Stimulated activated CD4-positive, alpha-beta T cell treated with anti-CD3 and anti-CD28 coated beads, Interleukin-4, amount 100 ng/mL, for 4 hours (primary cell): ENCODE measurements at regions not wholly inside any gene's neighbourhood (a gene's known extent, or its start where the extent isn't known, plus 50 kb on each side); places are given as distances from the start of the nearest gene placed in this dataset.

Experiments
- DNase-seq, 2 experiments: peaks; one replicate each; pipeline ENCODE4 v3.0.0-alpha.2; 2020

GRCh38 chr17:36696805-36697204 lies 95.4 kb downstream of the MRM1 start:
- no peak for DNase-seq

GRCh38 chr17:36697903-36698530 lies 96.6 kb downstream of the MRM1 start:
- DNase-seq: no peak

GRCh38 chr17:36701429-36702099 lies 100.2 kb downstream of the MRM1 start:
- no peak for DNase-seq

DNA sequence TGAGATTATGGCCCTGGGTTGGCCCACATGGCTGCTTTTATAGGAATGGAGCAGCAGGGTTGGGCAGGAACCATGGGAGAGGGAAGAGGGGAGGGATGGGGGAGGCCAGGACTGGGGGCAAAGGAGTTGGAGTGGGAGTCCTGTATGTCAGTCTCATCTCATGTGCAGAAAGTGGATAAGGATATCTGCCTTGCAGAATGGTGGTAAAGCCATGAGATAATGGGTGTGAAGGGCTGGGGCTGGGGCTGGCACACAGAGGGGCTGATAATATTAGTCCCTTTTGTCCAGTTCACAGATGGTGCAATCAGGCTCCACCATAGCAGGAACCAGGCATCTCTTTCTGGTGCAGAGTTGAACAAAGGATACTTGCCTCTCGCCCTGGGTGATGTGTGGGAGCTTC lies 101.3 kb downstream of the MRM1 start:
- no peak for DNase-seq

GRCh38 chr17:36703860-36704266 lies 102.5 kb downstream of the MRM1 start:
- peak; percentile 8 to 47 for DNase-seq

DNA sequence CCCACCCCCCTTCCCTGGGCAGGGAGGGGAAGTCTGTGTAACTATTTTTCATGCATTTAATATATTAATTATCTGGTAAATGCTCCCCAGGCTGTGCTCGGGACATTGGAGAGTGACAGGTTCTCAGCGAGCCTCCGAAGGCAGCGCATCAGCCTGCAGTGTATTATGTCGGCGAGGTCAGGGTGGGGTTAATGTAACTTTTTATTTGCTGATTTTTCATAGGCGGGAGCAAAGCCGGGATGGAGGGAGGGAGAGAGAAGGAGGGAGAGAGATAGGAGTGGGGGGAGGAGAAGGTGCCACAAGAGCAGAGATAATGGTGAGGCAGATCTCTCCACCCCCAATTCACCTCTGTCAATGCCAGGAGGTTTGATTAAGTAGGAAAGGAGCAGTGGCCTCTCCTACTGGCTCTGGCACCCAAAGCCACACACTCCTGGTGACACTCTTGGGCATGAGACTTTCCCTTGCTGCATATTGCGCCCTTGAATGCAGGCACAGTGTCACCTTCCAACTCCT lies 104.0 kb downstream of the MRM1 start:
- no peak for DNase-seq

DNA sequence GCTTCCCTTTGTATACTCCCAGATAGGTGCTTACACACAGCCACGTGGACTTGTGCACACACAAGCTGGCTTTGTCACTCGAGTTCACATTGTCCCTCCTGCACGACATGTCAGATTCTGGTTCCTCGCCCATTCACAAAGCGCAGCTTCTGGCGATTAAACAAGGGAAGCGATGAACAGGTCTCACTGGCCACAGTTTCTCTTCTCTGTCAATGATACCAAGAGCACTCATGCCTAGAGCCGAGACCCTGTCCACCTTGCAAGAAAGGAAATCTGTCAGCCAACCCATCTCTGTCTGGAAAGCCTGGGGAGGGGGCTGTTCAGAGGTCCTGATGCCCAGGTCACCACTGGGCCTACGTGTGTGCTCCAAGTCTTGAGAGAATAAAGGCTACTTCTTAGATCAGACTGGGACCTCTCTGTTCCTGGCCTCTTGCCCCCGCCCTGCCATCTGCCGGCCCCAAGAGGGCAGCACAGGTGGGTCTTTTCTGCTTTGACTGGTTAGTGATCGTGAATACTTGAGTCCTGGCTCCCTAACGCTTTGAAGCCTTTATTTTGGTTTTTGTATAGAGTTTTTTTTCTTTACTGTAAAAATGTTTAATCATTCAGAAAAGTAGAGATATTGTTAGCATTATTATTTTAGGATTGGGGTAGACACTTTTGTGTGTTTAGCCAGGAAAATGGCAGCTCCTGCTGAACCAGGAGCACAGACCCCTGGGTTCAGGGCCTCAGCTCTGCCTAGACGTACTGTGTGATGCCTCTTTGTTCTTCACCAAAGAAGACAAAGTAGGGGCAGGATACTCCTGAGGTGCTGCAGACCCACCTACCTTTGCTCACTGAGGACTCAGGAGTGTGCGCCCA lies 104.7 kb downstream of the MRM1 start:
- DNase-seq: peak; percentile 34 to 39

GRCh38 chr17:36707904-36708303 lies 106.5 kb downstream of the MRM1 start:
- no peak for DNase-seq

DNA sequence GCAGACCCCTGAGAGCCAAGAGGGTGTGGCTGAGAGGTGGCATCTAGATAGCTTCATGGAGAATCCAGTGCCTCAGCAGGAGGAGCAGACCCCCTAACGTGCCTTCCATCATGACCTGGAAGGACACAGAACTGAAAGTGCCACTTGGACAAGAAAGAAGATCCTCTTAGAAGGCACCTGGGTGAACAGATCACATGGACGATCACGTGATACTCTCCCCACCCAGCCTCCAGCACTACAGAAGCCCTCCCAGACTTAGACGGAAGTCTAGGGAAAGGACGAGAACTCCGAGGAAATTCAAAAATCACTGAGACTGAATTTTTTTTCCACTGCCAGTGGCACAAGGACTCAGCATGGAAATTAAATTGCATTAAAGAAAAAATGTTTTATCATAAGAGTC lies 113.4 kb downstream of the MRM1 start:
- DNase-seq: no peak

DNA sequence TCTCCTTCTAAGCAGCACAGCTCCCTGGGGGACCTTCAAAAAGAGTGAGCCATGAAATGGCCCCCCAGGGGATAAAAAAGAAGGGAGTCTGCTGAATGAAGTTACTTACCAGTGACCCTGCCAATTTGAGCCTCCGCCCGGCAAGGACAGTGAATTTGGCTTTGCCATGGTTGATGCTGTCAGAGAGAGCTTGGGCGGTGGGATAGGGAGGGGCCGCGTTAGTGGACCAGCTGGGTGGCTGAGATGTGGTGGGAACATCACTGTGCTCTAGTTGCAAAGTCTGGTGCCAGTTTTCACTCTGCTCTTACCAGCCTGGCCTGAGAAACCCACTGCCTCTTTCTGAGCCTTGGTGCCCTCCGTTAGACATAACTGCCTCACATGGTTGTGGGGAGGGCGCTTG lies 114.6 kb downstream of the MRM1 start:
- no peak for DNase-seq

- DNase-seq: no peak
Measured at GRCh38 chr17:36717088-36717487, 115.7 kb downstream of the MRM1 start.

DNA sequence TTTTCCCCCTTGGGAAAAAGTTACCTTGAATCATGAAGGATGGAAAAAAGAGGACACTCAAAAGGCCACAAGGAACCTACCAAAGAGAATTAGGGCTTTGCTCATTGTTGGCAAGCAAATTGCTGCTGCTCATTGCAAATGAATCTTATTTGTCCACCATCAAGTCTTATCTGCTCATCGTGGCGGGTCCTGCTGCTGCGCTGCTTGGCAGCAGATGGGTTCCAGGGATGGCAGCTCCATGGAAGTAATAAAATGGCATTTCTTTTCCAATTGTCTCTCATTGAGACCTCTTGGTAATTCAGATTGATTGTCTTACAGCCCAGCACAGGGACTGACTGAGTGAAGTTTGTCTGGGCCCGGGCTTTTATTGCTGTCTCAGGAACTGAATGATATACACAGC lies 118.7 kb downstream of the MRM1 start:
- DNase-seq: no peak

DNA sequence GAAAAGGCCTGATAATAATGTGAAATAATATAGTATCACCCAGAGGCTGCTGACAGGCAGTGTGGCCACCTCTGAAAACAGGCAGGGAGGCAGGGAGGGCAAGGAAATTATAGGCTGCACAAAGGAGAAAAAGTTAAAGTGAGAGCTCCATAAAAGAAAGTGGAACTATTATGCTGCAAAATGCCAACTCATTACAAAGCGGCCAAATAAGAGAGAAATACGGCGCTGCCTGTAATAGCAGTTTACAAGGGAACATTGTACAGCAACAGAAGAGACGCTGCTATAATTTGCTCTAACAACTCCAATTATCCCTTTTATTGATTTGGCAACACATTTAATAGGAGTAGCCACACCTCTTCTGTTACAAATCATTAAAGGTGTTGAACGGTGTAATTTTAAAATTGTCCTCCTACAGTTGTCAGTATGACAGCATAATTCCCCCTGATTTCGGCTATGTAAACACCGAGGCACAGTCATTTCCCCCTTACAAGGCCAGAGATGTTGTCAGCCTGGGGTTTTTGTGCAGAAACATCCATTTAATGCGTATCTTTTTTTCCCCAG lies 120.3 kb downstream of the MRM1 start:
- DNase-seq: no peak

DNA sequence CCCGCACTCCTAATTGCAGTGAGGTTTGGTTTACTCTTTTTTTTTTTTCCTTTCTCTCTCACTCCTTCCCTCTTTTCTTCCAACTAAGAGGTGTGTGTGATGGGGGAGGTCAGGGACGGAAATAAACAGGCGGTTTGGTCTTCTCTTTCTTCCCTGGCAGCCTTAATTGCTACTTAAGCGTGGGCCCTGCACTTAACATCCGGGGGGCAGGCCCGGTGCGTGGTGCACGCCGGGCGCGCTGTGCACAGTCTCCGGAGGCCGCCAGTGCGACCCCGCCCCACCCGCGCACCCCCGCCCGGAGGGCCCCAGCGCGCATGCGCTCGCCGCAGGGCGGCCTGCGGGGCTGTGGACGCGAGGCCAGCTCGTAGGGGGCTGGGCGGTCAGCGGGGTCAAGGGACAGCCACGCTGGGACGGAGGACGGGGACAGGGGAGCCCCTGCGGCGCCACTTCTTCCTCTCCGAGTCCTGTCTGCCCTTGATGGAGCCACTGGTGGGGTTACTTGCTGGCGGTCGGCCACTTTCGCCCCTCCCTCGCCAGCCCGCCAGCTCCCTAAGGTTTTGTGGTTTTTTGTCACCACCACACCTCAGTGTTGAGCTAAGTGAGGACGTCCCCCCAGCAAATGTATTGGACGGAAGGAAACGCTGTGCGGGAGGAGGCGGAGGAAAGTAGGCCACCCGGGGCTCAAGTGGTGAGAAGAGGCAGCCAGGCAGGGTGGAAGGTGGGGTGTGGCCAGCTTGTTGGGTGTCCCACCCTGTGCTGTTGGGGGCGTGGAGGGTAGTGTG lies 120.9 kb downstream of the MRM1 start:
- peak; percentile 76 to 77 for DNase-seq

DNA sequence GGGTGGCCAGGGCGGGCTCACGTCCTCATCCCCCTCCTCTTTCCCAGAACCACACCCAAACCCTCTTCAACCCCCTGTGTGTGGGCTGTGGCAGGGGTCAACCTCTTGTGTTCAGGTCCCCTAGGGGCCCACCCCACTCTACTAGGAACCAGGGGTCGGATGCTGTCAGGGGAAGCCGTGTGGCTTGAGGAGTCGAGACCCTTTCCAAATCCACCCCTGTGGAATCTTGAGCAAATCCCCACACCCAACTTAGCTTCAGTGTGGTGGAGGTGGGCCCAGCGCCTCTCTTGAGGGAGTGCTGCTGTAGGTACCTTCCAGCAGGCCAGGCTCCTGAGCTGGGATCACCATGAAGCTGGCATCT lies 121.5 kb downstream of the MRM1 start:
- no peak for DNase-seq

- no peak for DNase-seq
Measured at GRCh38 chr17:36723459-36724025, 122.2 kb downstream of the MRM1 start.

- DNase-seq: no peak
Measured at GRCh38 chr17:36726199-36726598, 124.8 kb downstream of the MRM1 start.

DNA sequence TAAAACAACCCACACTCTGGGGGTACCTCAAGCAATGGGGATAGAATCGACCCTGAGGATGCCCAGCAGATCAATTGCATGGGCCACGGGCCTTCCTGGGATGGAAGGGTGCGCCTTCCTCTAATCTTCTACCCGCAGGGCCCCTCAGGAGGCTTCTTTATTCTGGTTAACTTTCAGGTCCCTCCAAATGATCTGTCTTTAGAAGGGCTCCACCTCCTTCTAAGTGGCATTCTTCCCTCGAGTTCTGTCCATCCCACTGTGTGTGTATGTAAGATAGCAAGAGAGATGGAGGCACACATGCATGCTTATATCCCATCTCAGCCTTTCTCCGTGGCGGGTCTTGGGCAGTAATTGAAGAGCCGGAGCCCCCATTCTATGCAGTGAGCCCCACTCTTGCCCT lies 125.7 kb downstream of the MRM1 start:
- DNase-seq: no peak

GRCh38 chr17:36727577-36727976 lies 126.2 kb downstream of the MRM1 start:
- DNase-seq: no peak

DNA sequence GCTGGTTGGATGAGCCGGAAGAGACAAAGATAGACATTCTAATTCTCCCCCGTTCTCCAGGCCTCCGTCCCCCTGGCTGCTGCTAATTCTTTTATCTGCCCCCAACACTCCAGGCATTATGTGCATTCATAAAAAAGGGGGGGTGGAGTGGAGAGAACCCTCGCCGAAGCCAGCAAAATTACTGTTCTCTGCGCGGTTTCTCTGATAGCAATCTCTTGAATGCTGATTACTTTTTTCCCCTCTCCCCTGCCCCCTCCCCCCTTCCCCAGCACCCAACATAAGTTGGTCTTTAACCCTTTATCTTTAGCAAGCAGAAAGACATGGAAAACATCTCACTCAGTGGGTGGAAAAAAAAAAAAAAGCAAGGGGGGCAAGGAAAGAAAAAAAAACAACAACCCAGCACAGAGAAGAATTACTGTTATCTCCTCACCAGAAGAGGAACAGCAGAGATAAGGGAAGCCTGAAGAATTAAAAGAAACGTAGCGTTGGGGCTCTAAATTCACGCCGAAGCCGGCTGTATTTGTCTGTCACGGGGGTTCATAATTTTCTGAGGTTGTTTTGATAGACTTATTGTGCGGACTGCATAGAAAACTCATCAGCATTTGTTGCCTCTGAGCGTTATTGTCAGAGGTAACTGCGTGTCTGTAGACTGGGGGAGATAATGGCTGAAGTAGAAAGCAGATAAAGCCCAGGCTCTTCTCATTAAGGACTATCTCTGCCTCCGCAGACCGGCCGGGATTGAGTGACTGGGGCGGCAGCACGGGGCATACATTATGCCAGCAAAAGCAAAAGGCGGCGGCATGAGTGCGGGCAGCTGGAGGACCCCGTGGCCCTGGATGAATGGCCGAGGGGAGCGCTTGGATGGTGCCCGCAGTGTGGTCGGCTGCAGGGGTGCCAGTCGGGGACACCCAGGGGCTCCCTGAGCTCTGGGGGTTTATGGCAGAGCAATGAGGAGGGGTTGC lies 126.9 kb downstream of the MRM1 start:
- peak; percentile 29 to 58 for DNase-seq
